ENCODE measurements at regions not wholly inside any gene's neighbourhood (a gene's known extent, or its start where the extent isn't known, plus 50 kb on each side); places are given as distances from the start of the nearest gene placed in this dataset.

DNA sequence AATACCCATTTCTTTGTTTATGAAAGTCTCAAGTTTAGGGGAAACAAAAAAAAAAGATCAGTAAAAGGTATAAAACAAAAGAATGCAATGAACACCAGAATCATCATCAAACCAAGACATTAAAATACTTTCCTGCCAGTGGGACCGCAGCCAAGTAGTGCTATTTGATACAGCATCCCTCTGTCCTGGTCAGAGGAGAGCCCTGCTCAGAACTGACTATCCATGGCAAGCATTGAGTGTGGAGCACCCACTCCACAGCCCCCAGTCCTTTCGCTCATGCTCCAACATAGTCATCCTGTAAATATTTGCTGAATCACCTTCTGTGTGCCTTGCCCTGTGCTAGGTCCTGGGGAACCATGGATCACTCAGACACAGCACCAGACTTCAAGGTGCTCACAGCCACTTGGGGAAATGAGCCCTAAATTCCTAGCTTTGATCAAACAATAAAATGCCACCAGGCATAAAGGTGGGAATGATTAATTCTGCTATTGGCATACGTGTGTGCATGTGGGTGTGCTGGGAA lies 213.6 kb upstream of the TBX20 start:
- Mint-ChIP-seq H3K27ac (no peak overlapping the region), H3K9me3 (peaks cover 4% of the 10 kb centered on the region), H3K27me3 (ENCODE audit: low read depth) (peaks cover 3% of the 10 kb centered on the region), H3K4me1 (ENCODE audit: low read depth) (no peaks in the 10 kb centered on the region), H3K36me3 (ENCODE audit: low read depth) (no peaks in the 10 kb centered on the region), H3K4me3 (no peak overlapping the region)

DNA sequence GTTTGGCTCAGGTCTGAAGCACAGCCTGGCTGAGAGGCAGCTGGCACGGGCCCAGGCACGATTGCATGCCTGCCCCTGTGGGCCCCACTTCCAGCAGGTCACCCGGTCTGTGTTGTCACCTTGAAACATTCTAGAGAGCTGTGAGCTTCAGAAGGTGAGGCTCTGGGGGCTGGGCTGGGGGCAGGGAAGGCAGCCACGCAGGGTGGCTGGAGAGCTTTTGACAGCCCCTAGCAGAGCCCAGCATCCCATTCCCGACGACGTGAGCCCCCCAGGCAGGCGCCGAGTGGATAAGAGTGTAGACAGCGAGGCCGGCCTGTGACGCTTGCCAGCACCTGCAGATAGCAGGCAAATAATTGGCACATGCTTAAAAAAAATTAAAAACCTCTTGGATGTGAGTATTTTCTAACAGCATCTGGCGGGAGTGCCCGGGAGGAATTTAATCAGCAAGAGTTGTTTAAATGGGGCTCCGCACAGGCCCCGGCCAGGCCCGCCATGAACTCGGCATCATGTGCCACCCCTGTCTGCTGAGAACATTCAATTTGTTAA lies 212.0 kb upstream of the TBX20 start:
- Mint-ChIP-seq H3K4me3 (no peak overlapping the region), H3K9me3 (peaks cover 4% of the 10 kb centered on the region), H3K27ac (no peak overlapping the region), H3K36me3 (ENCODE audit: low read depth) (no peaks in the 10 kb centered on the region), H3K4me1 (ENCODE audit: low read depth) (no peaks in the 10 kb centered on the region), H3K27me3 (ENCODE audit: low read depth) (peaks cover 3% of the 10 kb centered on the region)

DNA sequence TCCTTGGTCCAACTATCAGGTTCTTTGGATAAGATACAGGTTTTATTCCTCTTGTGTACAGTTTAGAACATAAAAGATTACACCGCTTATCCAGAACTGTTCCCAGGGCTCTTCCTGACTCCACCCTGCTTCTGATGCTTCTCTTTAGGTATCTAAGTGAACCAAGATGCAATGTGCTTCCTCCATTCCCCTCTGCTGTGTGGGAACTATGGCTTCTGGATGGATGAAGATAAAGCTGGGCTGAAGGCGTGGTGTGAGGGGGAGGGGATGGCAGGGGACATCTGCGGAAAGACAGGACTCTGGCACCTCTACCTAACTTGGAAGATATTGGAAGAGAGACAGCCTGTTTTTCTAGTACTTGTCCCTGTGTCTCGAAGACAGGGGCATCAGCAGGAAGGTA lies 209.9 kb upstream of the TBX20 start:
- H3K27ac Mint-ChIP-seq = no peak overlapping the region
- no peak overlapping the region for H3K4me3 Mint-ChIP-seq
- no peaks in the 10 kb centered on the region for H3K4me1 Mint-ChIP-seq (ENCODE audit: low read depth)
- peaks cover 4% of the 10 kb centered on the region for H3K9me3 Mint-ChIP-seq
- H3K36me3 Mint-ChIP-seq (ENCODE audit: low read depth) = no peaks in the 10 kb centered on the region
- H3K27me3 Mint-ChIP-seq (ENCODE audit: low read depth) = no peaks in the 10 kb centered on the region

DNA sequence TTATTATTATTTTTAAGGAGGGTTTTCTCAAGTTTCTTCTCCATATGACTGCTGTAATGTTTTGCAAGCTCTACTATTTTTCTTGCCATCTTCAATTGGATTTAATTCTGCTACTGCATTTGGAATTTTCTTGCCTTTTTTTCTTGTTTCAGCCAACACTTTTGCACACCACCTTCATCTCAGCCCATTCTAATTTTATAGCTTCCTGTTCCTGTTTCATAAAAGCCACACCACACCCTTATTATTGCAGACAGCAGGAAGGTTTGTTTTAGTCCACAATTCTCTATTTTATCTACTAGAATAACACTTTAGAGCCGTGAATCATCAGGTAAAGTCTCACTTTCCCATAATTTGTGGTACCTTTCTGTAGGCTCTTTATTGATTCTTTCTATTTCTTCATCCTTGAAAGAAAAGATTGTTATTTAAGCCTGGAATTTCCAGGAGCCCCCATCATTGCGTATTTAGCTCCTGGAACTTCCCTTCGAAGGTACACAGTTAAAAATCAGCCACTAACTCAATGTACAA lies 209.3 kb upstream of the TBX20 start:
- no peak overlapping the region for H3K27ac Mint-ChIP-seq
- peaks cover 4% of the 10 kb centered on the region for H3K9me3 Mint-ChIP-seq
- H3K36me3 Mint-ChIP-seq (ENCODE audit: low read depth) = no peaks in the 10 kb centered on the region
- no peaks in the 10 kb centered on the region for H3K4me1 Mint-ChIP-seq (ENCODE audit: low read depth)
- no peaks in the 10 kb centered on the region for H3K27me3 Mint-ChIP-seq (ENCODE audit: low read depth)
- H3K4me3 Mint-ChIP-seq = no peak overlapping the region

DNA sequence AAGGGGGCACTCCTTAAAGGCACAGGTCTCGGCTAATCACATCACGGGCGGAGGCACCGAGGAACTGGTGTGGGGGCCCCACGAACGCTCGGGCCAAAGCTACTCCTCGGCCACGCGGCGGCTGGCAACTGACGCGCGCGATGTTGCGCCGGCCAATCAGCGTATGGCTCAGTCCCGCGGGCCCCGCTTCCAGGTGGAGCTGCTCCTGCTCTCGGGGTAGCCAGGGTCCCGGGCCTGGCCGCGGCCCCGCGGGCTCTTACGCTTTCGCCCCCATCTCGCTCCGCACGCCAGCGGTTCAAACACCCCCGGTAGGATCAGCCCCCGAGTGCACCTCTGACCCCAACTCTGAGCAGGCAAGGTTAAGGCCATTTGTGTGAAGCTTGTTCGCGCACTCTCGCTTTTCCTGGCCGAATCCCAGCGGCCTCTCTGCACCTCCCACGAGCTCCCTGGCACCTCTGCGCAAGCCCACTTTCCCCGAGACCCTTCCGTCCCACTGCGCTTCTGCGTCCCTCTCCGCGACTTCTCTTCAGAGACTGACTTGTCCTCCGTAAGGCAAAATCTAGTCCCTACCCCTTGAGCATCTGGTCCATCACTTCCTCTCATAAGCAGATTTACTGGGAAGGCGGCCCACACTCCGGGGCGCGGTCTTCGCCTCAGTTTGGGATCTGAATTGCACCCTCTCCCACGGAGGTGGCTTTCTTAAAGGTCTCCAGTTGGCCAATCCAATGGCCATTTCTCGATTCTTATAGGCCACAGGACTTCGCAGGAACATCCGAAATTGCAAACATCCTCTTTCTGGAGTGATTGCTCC lies 200.9 kb upstream of the TBX20 start:
- H3K27me3 Mint-ChIP-seq (ENCODE audit: low read depth) = peaks cover 30% of the 10 kb centered on the region
- no peak overlapping the region for H3K4me3 Mint-ChIP-seq
- no peaks in the 10 kb centered on the region for H3K9me3 Mint-ChIP-seq
- no peaks in the 10 kb centered on the region for H3K4me1 Mint-ChIP-seq (ENCODE audit: low read depth)
- no peaks in the 10 kb centered on the region for H3K36me3 Mint-ChIP-seq (ENCODE audit: low read depth)
- no peak overlapping the region for H3K27ac Mint-ChIP-seq

DNA sequence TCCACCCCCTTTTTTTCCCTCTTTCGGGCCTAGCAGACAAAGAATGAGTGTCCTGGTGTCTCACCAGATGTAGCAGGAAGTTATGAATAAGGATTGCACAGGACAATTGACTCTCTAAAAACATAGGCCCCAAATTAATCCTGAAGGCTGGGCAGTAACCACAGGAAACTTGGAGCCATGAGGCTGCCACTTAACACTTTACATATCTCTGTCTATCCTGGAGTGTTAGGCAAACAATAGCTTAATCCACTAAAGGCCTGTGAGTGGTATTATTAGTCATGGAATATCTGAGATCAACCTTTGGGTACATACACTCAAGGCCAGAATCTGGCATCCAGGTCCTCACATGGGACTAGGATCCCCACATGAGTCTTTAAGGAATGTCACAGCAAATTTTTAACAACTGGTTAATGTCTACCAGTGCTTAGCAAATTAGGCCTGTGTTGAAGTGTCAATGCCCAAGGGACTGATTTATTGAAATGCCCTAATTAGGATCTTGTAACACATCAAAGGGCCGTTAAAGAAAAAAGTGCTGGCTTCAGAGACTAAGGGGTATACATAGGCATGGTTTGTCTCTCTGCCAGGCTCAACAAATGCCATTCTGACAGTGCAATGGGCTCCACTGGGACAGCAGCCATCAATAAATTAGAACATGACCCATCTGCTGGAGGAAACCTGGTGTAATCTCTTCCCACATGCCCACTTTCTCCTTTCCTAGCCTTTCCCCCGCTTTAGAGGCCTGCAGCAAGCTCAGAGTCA lies 196.7 kb upstream of the TBX20 start:
- Mint-ChIP-seq H3K27me3 (ENCODE audit: low read depth) (peaks cover 33% of the 10 kb centered on the region), H3K27ac (no peak overlapping the region), H3K4me3 (no peak overlapping the region), H3K9me3 (no peaks in the 10 kb centered on the region), H3K36me3 (ENCODE audit: low read depth) (no peaks in the 10 kb centered on the region), H3K4me1 (ENCODE audit: low read depth) (no peaks in the 10 kb centered on the region)

DNA sequence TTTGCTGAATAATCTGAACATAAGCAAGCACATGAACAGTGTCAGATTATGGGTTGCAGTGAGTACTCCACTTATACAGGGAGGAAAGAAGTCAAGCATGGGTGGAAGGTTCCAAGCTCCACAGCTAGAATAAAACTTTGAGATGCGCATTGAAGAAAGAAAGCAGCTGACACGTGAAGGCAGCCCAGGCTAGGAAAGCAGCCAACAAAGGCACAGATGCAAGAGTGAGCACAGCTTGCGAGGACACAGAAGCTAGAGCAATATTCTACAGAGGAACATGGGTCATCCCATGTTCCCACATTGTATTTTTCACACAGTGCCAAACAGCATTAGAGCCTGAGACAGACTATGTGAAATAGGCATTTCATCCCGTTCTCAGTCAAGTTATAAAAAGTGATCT lies 194.6 kb upstream of the TBX20 start:
- H3K36me3 Mint-ChIP-seq (ENCODE audit: low read depth) = no peaks in the 10 kb centered on the region
- no peak overlapping the region for H3K27ac Mint-ChIP-seq
- peaks cover 23% of the 10 kb centered on the region for H3K27me3 Mint-ChIP-seq (ENCODE audit: low read depth)
- H3K9me3 Mint-ChIP-seq = no peaks in the 10 kb centered on the region
- H3K4me1 Mint-ChIP-seq (ENCODE audit: low read depth) = no peaks in the 10 kb centered on the region
- H3K4me3 Mint-ChIP-seq = no peak overlapping the region

DNA sequence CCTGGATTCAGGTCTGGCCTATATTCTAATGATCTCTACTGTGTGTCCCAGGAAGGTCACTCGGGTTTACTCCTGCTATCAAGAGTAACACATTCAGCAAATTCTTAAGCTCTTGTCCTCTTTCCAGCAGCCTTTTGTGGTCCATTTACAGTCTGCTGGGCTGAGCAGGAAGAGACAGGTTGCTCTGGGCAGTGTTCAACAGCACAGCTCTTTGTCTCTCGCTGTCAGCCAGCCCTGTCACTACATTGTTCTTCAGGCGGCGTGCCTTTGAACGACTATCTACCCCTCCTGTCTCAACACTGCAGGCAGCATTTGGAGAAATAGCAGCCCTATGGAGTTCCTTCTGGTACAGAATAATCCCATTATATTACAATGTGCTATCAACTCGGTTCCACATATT lies 192.2 kb upstream of the TBX20 start:
- H3K27ac Mint-ChIP-seq = no peak overlapping the region
- H3K4me3 Mint-ChIP-seq = no peak overlapping the region
- no peaks in the 10 kb centered on the region for H3K9me3 Mint-ChIP-seq
- no peaks in the 10 kb centered on the region for H3K4me1 Mint-ChIP-seq (ENCODE audit: low read depth)
- H3K36me3 Mint-ChIP-seq (ENCODE audit: low read depth) = no peaks in the 10 kb centered on the region
- H3K27me3 Mint-ChIP-seq (ENCODE audit: low read depth) = peaks cover 29% of the 10 kb centered on the region

DNA sequence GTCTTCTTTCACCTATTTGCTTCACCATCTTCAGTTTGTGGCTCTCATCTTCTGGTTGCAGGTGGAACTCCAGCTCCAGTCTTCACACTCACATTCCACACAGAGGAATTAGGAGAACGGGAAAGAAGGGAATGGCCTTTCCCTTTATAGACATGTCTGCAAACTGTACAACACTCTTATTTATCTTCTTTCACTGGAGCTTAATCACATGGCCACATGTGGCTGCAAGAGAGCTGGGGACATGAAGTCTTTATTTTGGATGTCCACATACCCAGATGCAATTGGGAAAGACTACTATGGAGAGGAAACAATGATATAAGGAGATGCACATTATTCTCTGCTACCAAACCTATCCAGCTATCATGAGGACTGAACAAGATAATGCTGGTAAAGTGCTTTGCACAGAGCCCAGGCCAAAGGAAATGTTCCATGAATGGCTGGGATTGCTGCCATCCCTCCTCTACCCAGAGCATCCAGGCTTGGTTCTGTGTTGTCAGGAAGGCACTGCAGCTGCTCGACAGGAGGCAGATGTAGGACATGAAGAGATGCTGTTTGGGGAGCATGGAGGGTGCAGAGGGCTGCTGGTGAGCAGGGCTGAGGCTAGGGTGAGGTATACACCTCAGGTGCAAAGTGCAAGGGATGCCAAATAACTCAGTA lies 183.8 kb upstream of the TBX20 start:
- peaks cover 16% of the 10 kb centered on the region for H3K27me3 Mint-ChIP-seq (ENCODE audit: low read depth)
- H3K27ac Mint-ChIP-seq = no peak overlapping the region
- no peak overlapping the region for H3K4me3 Mint-ChIP-seq
- H3K9me3 Mint-ChIP-seq = no peaks in the 10 kb centered on the region
- no peaks in the 10 kb centered on the region for H3K36me3 Mint-ChIP-seq (ENCODE audit: low read depth)
- H3K4me1 Mint-ChIP-seq (ENCODE audit: low read depth) = no peaks in the 10 kb centered on the region

DNA sequence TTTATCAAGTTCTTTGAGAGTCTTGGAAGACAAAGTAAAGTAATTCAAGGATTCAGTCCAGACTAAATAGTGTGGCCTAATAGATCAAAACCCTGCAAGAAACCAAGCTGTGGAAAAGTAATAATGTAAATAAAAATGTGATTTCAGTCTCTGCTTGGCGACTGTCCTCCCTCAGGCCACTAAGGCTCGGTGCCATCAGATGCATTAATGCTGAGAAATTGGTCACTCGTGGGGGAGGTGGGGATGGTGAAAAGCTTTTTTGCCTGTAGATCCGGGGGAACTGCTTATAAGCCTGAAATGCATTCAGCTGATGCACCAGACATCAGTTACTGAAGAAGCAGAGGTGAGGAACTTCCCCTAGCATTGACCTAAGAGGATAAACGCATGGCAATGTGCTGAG lies 182.6 kb upstream of the TBX20 start:
- Mint-ChIP-seq H3K27me3 (ENCODE audit: low read depth) (peaks cover 5% of the 10 kb centered on the region), H3K4me3 (no peak overlapping the region), H3K27ac (no peak overlapping the region), H3K36me3 (ENCODE audit: low read depth) (no peaks in the 10 kb centered on the region), H3K4me1 (ENCODE audit: low read depth) (no peaks in the 10 kb centered on the region), H3K9me3 (no peaks in the 10 kb centered on the region)

DNA sequence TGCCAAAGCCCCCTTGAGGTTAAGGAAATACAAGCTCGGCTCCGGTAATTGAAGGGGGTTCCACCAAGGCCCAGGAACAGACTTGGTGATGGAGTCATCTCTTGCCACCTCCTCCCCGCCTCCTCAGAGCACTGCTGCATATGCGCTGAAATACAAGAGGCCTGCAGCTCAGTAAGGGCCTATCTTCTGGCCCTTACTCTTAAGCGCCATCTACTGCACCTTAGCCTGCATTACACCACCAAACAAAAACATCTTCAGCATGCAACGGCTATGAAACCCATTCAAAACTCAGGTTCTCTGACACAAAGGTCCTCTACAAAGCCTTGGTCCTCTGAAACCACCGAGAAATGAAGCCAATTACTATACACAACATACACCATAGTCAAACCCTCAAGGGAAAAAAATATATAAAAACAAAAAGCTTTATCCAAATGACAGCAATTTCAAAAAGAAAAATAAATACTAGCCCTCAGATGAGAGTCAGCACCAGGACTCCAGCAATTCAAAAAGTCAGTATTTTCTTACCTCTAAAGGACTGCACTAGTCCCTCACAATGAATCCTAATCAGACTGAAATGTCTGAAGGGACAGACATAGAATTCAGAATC lies 176.8 kb upstream of the TBX20 start:
- no peak overlapping the region for H3K27ac Mint-ChIP-seq
- no peak overlapping the region for H3K4me3 Mint-ChIP-seq
- no peaks in the 10 kb centered on the region for H3K36me3 Mint-ChIP-seq (ENCODE audit: low read depth)
- H3K27me3 Mint-ChIP-seq (ENCODE audit: low read depth) = peaks cover 10% of the 10 kb centered on the region
- H3K4me1 Mint-ChIP-seq (ENCODE audit: low read depth) = no peaks in the 10 kb centered on the region
- H3K9me3 Mint-ChIP-seq = no peaks in the 10 kb centered on the region

DNA sequence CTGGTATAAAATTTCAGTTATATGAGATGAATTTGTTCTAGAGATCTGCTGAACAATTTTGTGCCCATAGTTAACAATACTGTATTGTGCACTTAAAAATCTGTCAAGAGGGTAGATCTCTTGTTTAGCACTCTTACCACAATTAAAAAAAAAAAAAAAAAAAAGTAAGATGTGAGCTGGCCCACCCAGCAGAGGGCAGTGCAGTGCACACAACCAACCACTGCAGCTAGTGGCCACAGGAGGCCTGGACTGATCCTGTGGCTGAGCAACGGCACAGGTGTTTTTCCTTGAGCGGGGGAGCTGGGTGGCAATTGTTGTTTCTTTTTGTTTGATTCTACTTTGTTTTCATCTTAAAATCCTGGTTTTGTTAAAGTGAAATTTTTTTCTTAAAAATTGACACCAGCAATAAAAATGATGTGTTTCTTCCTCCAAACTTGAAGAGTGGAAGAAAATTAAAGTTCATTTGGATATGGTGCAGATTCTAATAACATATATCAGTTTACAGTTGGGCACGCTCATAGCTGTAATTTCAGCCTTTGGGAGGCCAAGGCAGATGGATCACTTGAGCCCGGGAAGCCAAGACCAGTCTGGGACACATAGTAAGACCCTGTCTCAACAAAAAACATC lies 171.1 kb upstream of the TBX20 start:
- Mint-ChIP-seq H3K4me3 (no peak overlapping the region), H3K27ac (no peak overlapping the region), H3K36me3 (ENCODE audit: low read depth) (no peaks in the 10 kb centered on the region), H3K9me3 (no peaks in the 10 kb centered on the region), H3K27me3 (ENCODE audit: low read depth) (peaks cover 12% of the 10 kb centered on the region), H3K4me1 (ENCODE audit: low read depth) (no peaks in the 10 kb centered on the region)

DNA sequence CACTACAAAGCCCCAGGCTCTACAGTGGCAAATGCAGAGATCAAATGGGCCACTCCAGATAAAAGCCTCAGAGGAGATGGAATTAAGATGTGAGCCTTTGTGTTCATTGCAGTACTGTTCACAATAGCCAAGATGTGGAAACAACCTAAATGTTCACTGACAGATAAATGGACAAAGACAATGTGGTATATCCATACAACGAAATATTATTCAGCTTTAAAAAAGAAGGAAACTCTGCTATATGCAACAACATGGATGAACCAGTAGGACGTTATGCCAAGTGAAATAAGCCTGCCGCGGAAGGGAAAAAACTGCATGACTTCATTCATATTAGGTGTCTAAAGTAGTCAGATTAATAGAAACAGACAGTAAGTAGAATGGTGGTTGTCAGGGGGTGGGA lies 170.5 kb upstream of the TBX20 start:
- Mint-ChIP-seq H3K27me3 (ENCODE audit: low read depth) (peaks cover 13% of the 10 kb centered on the region), H3K9me3 (no peaks in the 10 kb centered on the region), H3K4me1 (ENCODE audit: low read depth) (no peaks in the 10 kb centered on the region), H3K27ac (no peak overlapping the region), H3K4me3 (no peak overlapping the region), H3K36me3 (ENCODE audit: low read depth) (no peaks in the 10 kb centered on the region)

DNA sequence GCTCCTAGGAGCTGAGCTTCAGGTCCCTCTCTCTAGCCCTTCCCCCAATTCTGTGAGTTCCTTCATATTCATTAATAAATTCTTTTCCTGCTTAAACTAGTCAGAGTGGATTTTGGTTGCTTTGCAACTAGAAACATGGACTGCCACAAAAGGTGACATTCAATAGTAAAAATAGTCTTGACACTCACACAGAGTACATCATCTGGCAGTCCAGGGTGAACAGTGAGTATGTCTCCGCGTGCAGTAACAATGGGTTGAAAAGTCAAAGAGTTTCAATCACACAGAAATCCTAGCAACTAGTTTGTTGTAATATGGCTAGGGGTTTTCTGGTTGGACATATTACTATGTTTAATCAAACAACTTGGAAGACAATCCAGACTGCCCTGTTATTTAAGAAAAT lies 168.8 kb upstream of the TBX20 start:
- no peaks in the 10 kb centered on the region for H3K36me3 Mint-ChIP-seq (ENCODE audit: low read depth)
- H3K4me3 Mint-ChIP-seq = no peak overlapping the region
- H3K27ac Mint-ChIP-seq = no peak overlapping the region
- peaks cover 11% of the 10 kb centered on the region for H3K27me3 Mint-ChIP-seq (ENCODE audit: low read depth)
- H3K9me3 Mint-ChIP-seq = no peaks in the 10 kb centered on the region
- H3K4me1 Mint-ChIP-seq (ENCODE audit: low read depth) = no peaks in the 10 kb centered on the region

Measured in T-helper 1 cell treated with Interleukin-12 subunit alpha and Interleukin-12 subunit beta and Interleukin-4 antibody, amounts not matched to agents 30 μg/mL and 1 μg/mL, for 36 hours (primary cell).